Upper lobe of left lung (tissue), 4 donors: ENCODE measurements at regions not wholly inside any gene's neighbourhood (a gene's known extent, or its start where the extent isn't known, plus 50 kb on each side); places are given as distances from the start of the nearest gene placed in this dataset.

Source experiments
- CTCF ChIP-seq, 6 experiments: fragments of 450-650 bp in 4 of 6; fragments of 200-600 bp in 2 of 6; sonication (generic) in 2 of 6; IDR thresholded peaks; one replicate each; pipeline ENCODE4 v1.5.1; 2016 to 2019; ENCODE audit warnings: antibody characterized with exemption in 6 of 6
- POLR2AphosphoS5 ChIP-seq, 2 donors: sonication (generic); formaldehyde crosslinking; IDR thresholded peaks; one replicate each; pipeline ENCODE4 v1.5.1; 2017; ENCODE audit warnings: antibody characterized with exemption in 2 of 2

GRCh38 chrX:138485767-138486166 lies 225.8 kb downstream of the FGF13 start:
- TF ChIP-seq POLR2AphosphoS5 (IDR thresholded peaks at IDR 0.05) = no peak
- no peak for TF ChIP-seq CTCF (IDR thresholded peaks at IDR 0.05)
